OCI-LY3 (cell line): ENCODE measurements at regions not wholly inside any gene's neighbourhood (a gene's known extent, or its start where the extent isn't known, plus 50 kb on each side); places are given as distances from the start of the nearest gene placed in this dataset.

Experiments used
- H2AFZ ChIP-seq: fragments of 200-600, 300-600 bp; shearing (Covaris generic); 2 replicates; pipeline ENCODE4 v1.6.0; 2014; ENCODE audit warnings: antibody characterized with exemption, low read depth, low read length
- H3K27ac ChIP-seq: fragments of 200-600, 300-600 bp; sonication (generic); 2 replicates; pipeline ENCODE4 v1.5.1; 2014; ENCODE audit warnings: mild to moderate bottlenecking, low read length, moderate library complexity, mixed read lengths
- H3K27me3 ChIP-seq: fragments of 200-600, 300-600 bp; sonication (generic); 2 replicates; pipeline ENCODE4 v1.6.1; 2014; ENCODE audit warnings: low read depth, low read length, mixed read lengths
- H3K36me3 ChIP-seq: fragments of 200-600, 300-600 bp; sonication (generic); replicated peaks from 2 replicates; pipeline ENCODE3; 2014; ENCODE audit warnings: low read depth, low read length, mixed read lengths
- H3K4me1 ChIP-seq: fragments of 300-600, 200-600 bp; sonication (generic); 2 replicates; pipeline ENCODE4 v1.6.1; 2014; ENCODE audit warnings: low read length, mixed read lengths
- H3K4me2 ChIP-seq: fragments of 200-600, 300-600 bp; sonication (generic); 2 replicates; pipeline ENCODE4 v1.6.1; 2014; ENCODE audit warnings: low read length, mixed read lengths
- H3K4me3 ChIP-seq: fragments of 300-600, 200-600 bp; sonication (generic); 2 replicates; pipeline ENCODE4 v1.5.1; 2014; ENCODE audit warnings: antibody characterized with exemption, mild to moderate bottlenecking, low read length, moderate library complexity
- H3K79me2 ChIP-seq: fragments of 300-600, 200-600 bp; shearing (Covaris generic); 2 replicates; pipeline ENCODE4 v1.6.1; 2014; ENCODE audit warnings: mild to moderate bottlenecking, low read length, mixed read lengths
- H3K9ac ChIP-seq: fragments of 300-600, 200-600 bp; shearing (Covaris generic); 2 replicates; pipeline ENCODE4 v1.6.0; 2014; ENCODE audit warnings: mild to moderate bottlenecking, low read length, moderate library complexity
- H3K9me3 ChIP-seq: fragments of 200-600, 300-600 bp; shearing (Covaris generic); 2 replicates; pipeline ENCODE4 v1.6.1; 2014; ENCODE audit warnings: low read length, mixed read lengths; ENCODE audit not compliant: insufficient read depth
- H4K20me1 ChIP-seq: fragments of 200-600, 300-600 bp; sonication (generic); 2 replicates; pipeline ENCODE4 v1.6.1; 2016; ENCODE audit warnings: low read length, mixed read lengths; ENCODE audit not compliant: insufficient read depth
- CTCF ChIP-seq: fragments of 200-600, 300-600 bp; sonication (generic); IDR thresholded peaks from 2 replicates; pipeline ENCODE4 v1.5.1; 2014; ENCODE audit warnings: antibody characterized with exemption, low read length, low read depth
- EZH2phosphoT487 ChIP-seq: fragments of 200-600 bp; shearing (Covaris generic); IDR thresholded peaks from 2 replicates; pipeline ENCODE4 v1.6.1; 2018; ENCODE audit warnings: antibody characterized with exemption, mixed run types, low read depth

GRCh38 chr3:148077318-148077923 is 620.3 kb upstream of the AGTR1 start:
- Histone ChIP-seq H3K9ac (no peak overlapping the region), H3K36me3 (no peaks in the 10 kb centered on the region), H3K79me2 (no peaks in the 10 kb centered on the region), H3K4me3 (no peak overlapping the region), H3K27ac (no peak overlapping the region), H3K9me3 (no peaks in the 10 kb centered on the region), H2AFZ (no peak overlapping the region), H3K4me1 (peaks cover 6% of the 10 kb centered on the region; the same call in 1 of the 2 replicates), H3K4me2 (no peak overlapping the region), H3K27me3 (no peaks in the 10 kb centered on the region), H4K20me1 (no peaks in the 10 kb centered on the region)
- TF ChIP-seq EZH2phosphoT487 (no peak), CTCF (peak; percentile 71)

GRCh38 chr3:148077965-148078364 is 619.7 kb upstream of the AGTR1 start:
- Histone ChIP-seq H3K36me3 (no peaks in the 10 kb centered on the region), H3K4me1 (peaks cover 6% of the 10 kb centered on the region; the same call in 1 of the 2 replicates), H3K79me2 (no peaks in the 10 kb centered on the region), H3K27ac (no peak overlapping the region), H4K20me1 (no peaks in the 10 kb centered on the region), H3K4me3 (no peak overlapping the region), H3K9me3 (no peaks in the 10 kb centered on the region), H3K4me2 (no peak overlapping the region), H3K27me3 (no peaks in the 10 kb centered on the region), H2AFZ (peak overlapping the region; percentile 42; the same call in 1 of the 2 replicates), H3K9ac (no peak overlapping the region)
- TF ChIP-seq EZH2phosphoT487 (no peak), CTCF (no peak)

- Histone ChIP-seq H3K27ac (no peak overlapping the region), H2AFZ (no peak overlapping the region), H3K4me3 (no peak overlapping the region)
These were observed 619.0 kb upstream of the AGTR1 start for GRCh38 chr3:148078658-148079057.

GRCh38 chr3:148079370-148079769 is 618.3 kb upstream of the AGTR1 start:
- Histone ChIP-seq H3K4me3 (no peak overlapping the region), H4K20me1 (no peaks in the 10 kb centered on the region), H3K9ac (no peak overlapping the region), H3K27me3 (no peaks in the 10 kb centered on the region), H3K9me3 (no peaks in the 10 kb centered on the region), H3K36me3 (no peaks in the 10 kb centered on the region), H3K79me2 (no peaks in the 10 kb centered on the region), H2AFZ (no peak overlapping the region), H3K27ac (no peak overlapping the region), H3K4me2 (no peak overlapping the region), H3K4me1 (peaks cover 13% of the 10 kb centered on the region)
- TF ChIP-seq CTCF (no peak), EZH2phosphoT487 (no peak)

More at GRCh38 chr3:148078658-148079057, 619.0 kb upstream of the AGTR1 start:
- H3K27me3 ChIP-seq, result no peaks in the 10 kb centered on the region
- H3K9ac ChIP-seq, result no peak overlapping the region
- no peak overlapping the region for H3K4me2 ChIP-seq
- H3K79me2 ChIP-seq, result no peaks in the 10 kb centered on the region
- H3K36me3 ChIP-seq, result no peaks in the 10 kb centered on the region
- peaks cover 7% of the 10 kb centered on the region; the same call in 1 of the 2 replicates for H3K4me1 ChIP-seq
- H3K9me3 ChIP-seq, result no peaks in the 10 kb centered on the region
- TF ChIP-seq EZH2phosphoT487 (no peak), CTCF (no peak)
- no peaks in the 10 kb centered on the region for H4K20me1 ChIP-seq
